ENCODE measurements at regions not wholly inside any gene's neighbourhood (a gene's known extent, or its start where the extent isn't known, plus 50 kb on each side); places are given as distances from the start of the nearest gene placed in this dataset.

DNA sequence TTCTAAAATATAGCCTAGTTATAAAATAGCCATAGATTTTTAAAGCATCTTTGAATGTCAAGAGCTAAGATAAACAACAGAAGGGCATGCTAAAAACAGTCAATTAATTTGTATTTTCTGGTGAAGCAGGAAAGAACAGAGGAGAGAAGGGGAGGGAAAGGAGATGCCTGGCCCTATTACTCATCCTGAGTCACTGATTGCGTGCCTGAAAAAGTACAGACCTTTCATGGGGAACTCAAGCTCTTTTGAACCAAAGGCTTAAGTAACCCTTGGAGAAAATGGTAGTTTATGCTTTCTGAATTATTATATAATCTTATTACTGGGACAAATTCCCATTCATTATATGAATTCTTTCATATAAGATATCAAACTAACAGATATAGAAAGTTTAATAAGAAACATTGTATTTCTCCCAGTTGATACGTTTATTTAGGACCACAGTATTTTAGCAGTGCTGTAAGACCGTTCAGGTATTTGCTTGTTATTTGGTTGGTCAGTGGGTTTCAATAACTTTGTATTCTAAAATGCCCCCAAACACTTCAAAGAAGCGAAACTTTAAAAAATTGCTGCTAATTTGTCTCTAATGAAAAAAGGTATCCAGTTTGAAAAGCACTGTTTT lies 151.3 kb downstream of the HGF start:
- no peaks in the 10 kb centered on the region for H3K4me1 Mint-ChIP-seq

DNA sequence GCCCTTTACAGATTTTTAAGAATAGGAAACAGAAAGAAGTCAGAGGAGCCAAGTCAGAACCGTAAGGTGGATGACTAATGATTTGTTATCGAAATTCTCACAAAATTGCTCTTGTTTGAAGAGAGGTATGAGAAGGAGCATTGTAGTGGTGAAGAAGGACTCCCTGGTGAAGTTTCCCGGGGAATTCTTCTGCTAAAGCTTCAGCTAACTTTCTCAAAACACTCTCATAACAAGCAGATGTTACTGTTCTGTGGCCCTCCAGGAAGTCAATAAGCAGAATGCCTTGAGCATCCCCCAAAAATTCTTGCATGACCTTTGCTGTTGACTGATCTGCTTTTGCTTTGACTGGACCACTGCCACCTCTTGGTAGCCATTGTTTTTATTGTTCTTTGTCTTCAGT lies 152.9 kb downstream of the HGF start:
- Histone ChIP-seq H3K4me1 (ENCODE audit: control insufficient read depth, insufficient read depth, low read length, poor library complexity, severe bottlenecking) (no peaks in the 10 kb centered on the region), H3K9me3 (ENCODE audit: control insufficient read depth in 2 of 2, low read length in 2 of 2) (no peaks in the 10 kb centered on the region), H3K4me3 (ENCODE audit: low read depth, low read length) (no peak overlapping the region), H3K27me3 (ENCODE audit: control insufficient read depth, insufficient read depth, low read length) (no peaks in the 10 kb centered on the region), H3K36me3 (ENCODE audit: control insufficient read depth, insufficient read depth, low read length) (no peaks in the 10 kb centered on the region), H3K27ac (ENCODE audit: insufficient read depth, low read length, poor library complexity, severe bottlenecking) (no peak overlapping the region)
- Mint-ChIP-seq H3K27ac (no peak overlapping the region), H3K4me1 (no peaks in the 10 kb centered on the region), H3K27me3 (no peaks in the 10 kb centered on the region), H3K9me3 (peaks cover 2 to 16% (median 6%) of the 10 kb centered on the region in 7 donors), H3K4me3 (no peak overlapping the region), H3K36me3 (no peaks in the 10 kb centered on the region)
- no peak for DNase-seq
- ATAC-seq (ENCODE audit: low read depth in 2 of 2), result no peak

More for the DNA sequence above, 151.3 kb downstream of the HGF start:
- Mint-ChIP-seq H3K36me3 (no peaks in the 10 kb centered on the region), H3K4me3 (no peak overlapping the region), H3K27ac (no peak overlapping the region), H3K27me3 (no peaks in the 10 kb centered on the region), H3K9me3 (peaks cover 4 to 18% (median 5%) of the 10 kb centered on the region in 7 donors)
- H3K9me3 ChIP-seq (ENCODE audit: control insufficient read depth in 2 of 2, low read length in 2 of 2), result no peaks in the 10 kb centered on the region
- H3K36me3 ChIP-seq (ENCODE audit: control insufficient read depth, insufficient read depth, low read length), result no peaks in the 10 kb centered on the region
- no peaks in the 10 kb centered on the region for H3K27me3 ChIP-seq (ENCODE audit: control insufficient read depth, insufficient read depth, low read length)
- ATAC-seq (ENCODE audit: low read depth in 2 of 2), result no peak
- H3K27ac ChIP-seq (ENCODE audit: insufficient read depth, low read length, poor library complexity, severe bottlenecking), result no peak overlapping the region
- no peaks in the 10 kb centered on the region for H3K4me1 ChIP-seq (ENCODE audit: control insufficient read depth, insufficient read depth, low read length, poor library complexity, severe bottlenecking)
- DNase-seq, result no peak
- H3K4me3 ChIP-seq (ENCODE audit: low read depth, low read length), result no peak overlapping the region

DNA sequence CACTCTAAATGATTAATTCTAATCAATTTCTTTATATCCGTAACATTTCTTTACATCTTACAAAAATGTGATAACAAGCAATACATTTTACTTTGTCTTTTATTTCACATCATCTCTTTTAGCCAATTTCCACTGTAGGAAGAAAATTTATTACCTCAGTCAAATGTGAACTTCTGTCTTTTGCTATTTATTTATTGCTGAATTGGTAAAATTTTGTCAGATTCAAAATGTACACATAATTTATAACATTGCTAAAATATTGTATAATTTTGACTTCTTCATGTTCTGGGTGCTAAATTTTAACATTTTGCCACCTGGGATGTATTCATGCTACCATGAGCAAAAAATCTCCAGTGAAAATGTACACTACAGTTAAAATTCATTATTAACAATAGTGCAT lies 158.0 kb downstream of the HGF start:
- Histone ChIP-seq H3K36me3 (ENCODE audit: control insufficient read depth, insufficient read depth, low read length) (no peaks in the 10 kb centered on the region), H3K27me3 (ENCODE audit: control insufficient read depth, insufficient read depth, low read length) (no peaks in the 10 kb centered on the region), H3K9me3 (ENCODE audit: control insufficient read depth in 2 of 2, low read length in 2 of 2) (peaks cover 0 to under 1% of the 10 kb centered on the region in 2 experiments), H3K27ac (ENCODE audit: insufficient read depth, low read length, poor library complexity, severe bottlenecking) (no peak overlapping the region), H3K4me1 (ENCODE audit: control insufficient read depth, insufficient read depth, low read length, poor library complexity, severe bottlenecking) (no peaks in the 10 kb centered on the region), H3K4me3 (ENCODE audit: low read depth, low read length) (no peak overlapping the region)
- ATAC-seq (ENCODE audit: low read depth in 2 of 2) (no peak), DNase-seq (no peak)
- H3K27me3 Mint-ChIP-seq, result no peaks in the 10 kb centered on the region
- no peaks in the 10 kb centered on the region for H3K4me1 Mint-ChIP-seq
- H3K27ac Mint-ChIP-seq, result no peak overlapping the region
- H3K36me3 Mint-ChIP-seq, result no peaks in the 10 kb centered on the region
- no peak overlapping the region for H3K4me3 Mint-ChIP-seq
- H3K9me3 Mint-ChIP-seq, result peaks cover 0 to 13% (median 7%) of the 10 kb centered on the region in 7 donors

DNA sequence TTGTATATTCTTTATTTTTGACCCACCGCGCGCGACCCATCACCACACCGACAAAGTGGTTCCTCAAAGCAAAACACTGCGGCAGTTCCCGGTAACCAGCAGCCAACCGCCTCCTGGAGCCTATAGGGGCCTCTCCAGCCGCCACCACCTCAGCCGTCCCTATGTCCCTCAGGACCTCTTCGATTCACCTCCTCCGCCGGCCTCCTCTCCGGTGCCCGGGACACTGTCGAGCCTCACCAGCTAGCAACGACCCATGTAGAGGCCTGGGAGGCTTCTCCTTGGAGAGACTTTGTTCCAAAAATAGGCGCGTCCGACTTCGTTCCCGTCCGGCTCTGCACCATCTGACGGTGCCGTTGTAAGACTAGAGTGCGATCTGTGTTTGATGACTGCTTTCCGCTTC lies 158.8 kb downstream of the HGF start:
- no peak overlapping the region for H3K27ac Mint-ChIP-seq
- H3K36me3 Mint-ChIP-seq, result no peaks in the 10 kb centered on the region
- Histone ChIP-seq H3K27me3 (ENCODE audit: control insufficient read depth, insufficient read depth, low read length) (no peaks in the 10 kb centered on the region), H3K27ac (ENCODE audit: insufficient read depth, low read length, poor library complexity, severe bottlenecking) (no peak overlapping the region), H3K4me3 (ENCODE audit: low read depth, low read length) (no peak overlapping the region), H3K36me3 (ENCODE audit: control insufficient read depth, insufficient read depth, low read length) (no peaks in the 10 kb centered on the region), H3K4me1 (ENCODE audit: control insufficient read depth, insufficient read depth, low read length, poor library complexity, severe bottlenecking) (no peaks in the 10 kb centered on the region), H3K9me3 (ENCODE audit: control insufficient read depth in 2 of 2, low read length in 2 of 2) (peaks cover 0 to 2% of the 10 kb centered on the region in 2 experiments)
- H3K9me3 Mint-ChIP-seq, result peaks cover 0 to 10% (median 7%) of the 10 kb centered on the region in 7 donors
- H3K27me3 Mint-ChIP-seq, result no peaks in the 10 kb centered on the region
- ATAC-seq (ENCODE audit: low read depth in 2 of 2), result no peak
- DNase-seq, result no peak
- no peak overlapping the region for H3K4me3 Mint-ChIP-seq
- no peaks in the 10 kb centered on the region for H3K4me1 Mint-ChIP-seq

DNA sequence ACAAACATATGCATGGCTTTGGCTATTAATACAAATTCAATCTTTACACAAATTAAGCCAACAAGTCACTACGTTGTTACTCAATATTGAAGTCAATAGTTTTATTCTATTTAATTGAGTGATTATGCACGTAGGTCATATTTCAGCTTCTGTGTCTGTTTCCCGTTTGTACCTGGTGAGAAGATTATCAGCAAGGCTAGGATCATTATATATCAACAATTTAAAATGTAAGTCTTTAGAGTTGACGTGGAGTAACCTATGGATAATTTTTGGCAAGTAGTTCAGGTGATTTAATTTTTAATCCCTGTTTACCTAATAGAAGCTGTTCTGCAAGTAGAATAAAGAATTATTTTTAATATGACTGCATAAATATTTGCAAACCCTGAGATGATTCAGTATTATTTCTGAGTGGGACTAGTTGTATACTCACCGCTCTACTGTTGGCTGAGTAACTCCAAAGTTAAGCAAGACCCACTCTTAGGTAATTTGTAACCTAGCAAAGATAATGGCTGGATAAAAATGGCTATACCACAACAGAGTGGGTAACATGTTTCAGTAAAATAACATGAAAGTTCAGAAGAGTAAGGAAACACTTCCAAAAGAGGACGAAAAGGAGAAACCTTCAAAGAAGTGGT lies 161.0 kb downstream of the HGF start:
- no peaks in the 10 kb centered on the region for H3K4me1 Mint-ChIP-seq
- H3K36me3 Mint-ChIP-seq, result no peaks in the 10 kb centered on the region
- no peak for ATAC-seq (ENCODE audit: low read depth in 2 of 2)

DNA sequence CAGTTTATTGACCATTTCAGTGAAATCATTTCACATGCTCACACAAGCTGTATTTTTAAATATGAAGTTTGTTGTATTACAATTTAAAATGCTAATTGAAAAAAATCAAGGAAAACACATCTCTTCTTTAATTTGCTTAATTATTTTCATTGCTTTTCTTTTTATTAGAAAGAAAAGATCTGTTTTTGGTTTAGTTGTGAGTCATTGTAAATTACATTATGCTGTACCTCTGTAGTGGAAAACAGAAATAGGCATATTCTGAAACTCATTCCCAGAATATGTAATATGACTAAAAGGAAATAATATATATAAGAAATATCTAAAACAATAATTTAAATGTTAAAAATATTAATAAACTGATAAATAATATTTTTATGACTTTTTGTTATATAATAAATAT lies 161.9 kb downstream of the HGF start:
- H3K27ac ChIP-seq (ENCODE audit: insufficient read depth, low read length, poor library complexity, severe bottlenecking), result no peak overlapping the region
- no peak overlapping the region for H3K4me3 Mint-ChIP-seq
- no peak overlapping the region for H3K27ac Mint-ChIP-seq
- ATAC-seq (ENCODE audit: low read depth in 2 of 2) (no peak), DNase-seq (no peak)
- no peaks in the 10 kb centered on the region for H3K4me1 ChIP-seq (ENCODE audit: control insufficient read depth, insufficient read depth, low read length, poor library complexity, severe bottlenecking)
- H3K36me3 Mint-ChIP-seq, result no peaks in the 10 kb centered on the region
- no peaks in the 10 kb centered on the region for H3K4me1 Mint-ChIP-seq
- peaks cover 0 to 5% (median 3%) of the 10 kb centered on the region in 7 donors for H3K9me3 Mint-ChIP-seq
- H3K36me3 ChIP-seq (ENCODE audit: control insufficient read depth, insufficient read depth, low read length), result no peaks in the 10 kb centered on the region
- no peak overlapping the region for H3K4me3 ChIP-seq (ENCODE audit: low read depth, low read length)
- peaks cover 2 to 4% of the 10 kb centered on the region in 2 experiments for H3K9me3 ChIP-seq (ENCODE audit: control insufficient read depth in 2 of 2, low read length in 2 of 2)
- H3K27me3 ChIP-seq (ENCODE audit: control insufficient read depth, insufficient read depth, low read length), result no peaks in the 10 kb centered on the region
- H3K27me3 Mint-ChIP-seq, result no peaks in the 10 kb centered on the region

More for the DNA sequence above, 161.0 kb downstream of the HGF start:
- Mint-ChIP-seq H3K4me3 (no peak overlapping the region), H3K9me3 (peaks cover 0 to 5% (median 3%) of the 10 kb centered on the region in 7 donors), H3K27me3 (no peaks in the 10 kb centered on the region), H3K27ac (no peak overlapping the region)
- H3K4me3 ChIP-seq (ENCODE audit: low read depth, low read length), result no peak overlapping the region
- H3K27ac ChIP-seq (ENCODE audit: insufficient read depth, low read length, poor library complexity, severe bottlenecking), result no peak overlapping the region
- H3K9me3 ChIP-seq (ENCODE audit: control insufficient read depth in 2 of 2, low read length in 2 of 2), result peaks cover under 1 to 2% of the 10 kb centered on the region in 2 experiments
- H3K4me1 ChIP-seq (ENCODE audit: control insufficient read depth, insufficient read depth, low read length, poor library complexity, severe bottlenecking), result no peaks in the 10 kb centered on the region
- DNase-seq, result no peak
- H3K36me3 ChIP-seq (ENCODE audit: control insufficient read depth, insufficient read depth, low read length), result no peaks in the 10 kb centered on the region
- H3K27me3 ChIP-seq (ENCODE audit: control insufficient read depth, insufficient read depth, low read length), result no peaks in the 10 kb centered on the region

DNA sequence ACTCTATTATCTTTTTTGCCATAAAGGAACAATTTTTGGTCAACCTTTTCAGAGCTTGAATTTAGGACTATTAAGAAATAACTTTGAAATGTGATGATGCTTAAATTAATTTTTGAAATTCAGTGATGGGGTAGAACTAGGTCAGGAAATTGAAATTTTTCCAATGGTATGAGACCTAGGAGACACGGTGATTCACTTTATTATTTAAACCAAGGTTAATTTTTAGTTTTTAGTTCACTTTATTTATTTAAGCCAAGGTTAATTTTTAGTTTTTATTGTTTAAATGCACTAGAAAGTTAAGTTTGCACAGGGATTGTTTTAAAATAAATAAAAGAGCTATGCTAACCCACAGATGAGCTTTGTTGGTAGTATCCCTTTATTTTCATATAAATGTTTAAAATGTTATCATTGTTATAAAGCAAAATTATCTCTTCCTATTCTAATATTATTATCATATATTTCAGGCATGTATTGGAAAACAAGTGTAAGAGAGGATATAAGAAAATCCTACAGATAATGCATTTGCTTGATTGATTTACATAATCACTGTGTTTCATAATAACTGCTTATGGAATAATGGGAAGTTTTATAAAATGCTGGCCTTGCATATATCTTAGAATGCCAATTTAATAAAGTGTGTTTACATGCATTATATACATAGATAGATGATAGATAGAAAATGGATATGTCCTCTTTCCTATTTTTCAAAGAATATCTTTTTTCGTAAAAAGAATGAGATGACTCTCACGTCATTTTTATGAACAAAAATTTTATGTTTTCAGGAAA lies 163.6 kb downstream of the HGF start:
- H3K9me3 Mint-ChIP-seq, result peaks cover 0 to 4% (median 3%) of the 10 kb centered on the region in 7 donors
- H3K27ac Mint-ChIP-seq, result no peak overlapping the region
- H3K4me1 Mint-ChIP-seq, result no peaks in the 10 kb centered on the region
- Histone ChIP-seq H3K4me3 (ENCODE audit: low read depth, low read length) (no peak overlapping the region), H3K27ac (ENCODE audit: insufficient read depth, low read length, poor library complexity, severe bottlenecking) (no peak overlapping the region), H3K27me3 (ENCODE audit: control insufficient read depth, insufficient read depth, low read length) (no peaks in the 10 kb centered on the region), H3K9me3 (ENCODE audit: control insufficient read depth in 2 of 2, low read length in 2 of 2) (peaks cover 4% of the 10 kb centered on the region in 2 experiments), H3K4me1 (ENCODE audit: control insufficient read depth, insufficient read depth, low read length, poor library complexity, severe bottlenecking) (no peaks in the 10 kb centered on the region), H3K36me3 (ENCODE audit: control insufficient read depth, insufficient read depth, low read length) (no peaks in the 10 kb centered on the region)
- H3K27me3 Mint-ChIP-seq, result no peaks in the 10 kb centered on the region
- ATAC-seq (ENCODE audit: low read depth in 2 of 2) (no peak), DNase-seq (no peak)
- H3K36me3 Mint-ChIP-seq, result no peaks in the 10 kb centered on the region
- H3K4me3 Mint-ChIP-seq, result no peak overlapping the region

All from CD4-positive, CD25-positive, alpha-beta regulatory T cell (primary cell).